H1 (cell line): ENCODE measurements at regions not wholly inside any gene's neighbourhood (a gene's known extent, or its start where the extent isn't known, plus 50 kb on each side); places are given as distances from the start of the nearest gene placed in this dataset.

Source experiments
- CHD7 ChIP-seq: fragments of 300-600 bp; sonication (generic); IDR thresholded peaks from 2 replicates; pipeline ENCODE4 v1.7.1; 2012; ENCODE audit warnings: low read length, moderate library complexity, mild to moderate bottlenecking, inconsistent platforms; ENCODE audit not compliant: insufficient replicate concordance

GRCh38 chr4:156568041-156568440 is 403.6 kb downstream of the PDGFC start (continued):
- no peak for TF ChIP-seq CHD7
